GM18909 (cell line): ENCODE measurements at regions not wholly inside any gene's neighbourhood (a gene's known extent, or its start where the extent isn't known, plus 50 kb on each side); places are given as distances from the start of the nearest gene placed in this dataset.
"Not testable (repeated sequence)": the region's sequence is repeated elsewhere in the genome, so short reads cannot be mapped to it uniquely, and the experiment has no call there.

ENCODE experiments used
- ATAC-seq: cut with Tn5 transposase; IDR thresholded peaks from one replicate; pipeline ENCODE4 v1.9.1; 2021; ENCODE audit warnings: mild to moderate bottlenecking; ENCODE audit not compliant: unreplicated experiment, poor library complexity

DNA sequence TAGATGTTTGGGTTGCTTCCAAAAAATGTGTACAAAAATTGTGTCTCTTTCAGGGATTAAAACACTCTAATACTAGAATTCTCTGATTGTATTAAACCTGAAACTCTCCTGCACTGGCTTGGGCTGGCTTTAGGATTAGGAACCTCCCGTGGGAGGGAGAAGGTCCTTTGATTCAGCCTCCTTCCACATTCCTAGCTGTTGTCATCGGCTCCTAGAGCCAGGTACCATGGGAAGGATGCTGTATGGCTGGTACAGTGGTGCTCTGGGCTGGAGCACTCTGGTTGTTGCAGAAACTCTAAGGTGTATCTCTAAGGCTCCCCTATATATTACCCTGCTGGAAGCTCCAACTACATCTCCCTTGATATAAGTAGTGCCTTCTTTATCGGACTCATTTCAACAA lies 245.2 kb upstream of the FOXK1 start:
- no peak for ATAC-seq

DNA sequence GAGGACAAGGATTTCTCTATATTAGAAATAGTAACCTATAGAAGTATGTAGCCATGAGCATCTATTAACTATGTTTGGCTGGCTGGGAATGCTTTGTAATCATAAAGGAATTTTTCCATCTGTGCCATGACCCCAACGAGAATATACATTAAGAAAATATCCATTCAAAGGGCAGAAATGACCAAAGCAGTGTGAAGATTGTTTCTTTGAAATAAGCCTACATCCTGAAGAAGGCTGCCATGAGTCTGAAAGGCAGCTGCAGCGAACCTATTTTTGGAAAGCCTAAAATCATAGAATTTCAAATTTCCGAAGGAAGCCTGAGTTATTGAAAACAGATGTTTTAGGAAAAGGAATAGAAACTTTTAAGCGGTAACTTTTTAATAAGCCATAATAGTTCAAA lies 244.2 kb upstream of the FOXK1 start:
- no peak for ATAC-seq

DNA sequence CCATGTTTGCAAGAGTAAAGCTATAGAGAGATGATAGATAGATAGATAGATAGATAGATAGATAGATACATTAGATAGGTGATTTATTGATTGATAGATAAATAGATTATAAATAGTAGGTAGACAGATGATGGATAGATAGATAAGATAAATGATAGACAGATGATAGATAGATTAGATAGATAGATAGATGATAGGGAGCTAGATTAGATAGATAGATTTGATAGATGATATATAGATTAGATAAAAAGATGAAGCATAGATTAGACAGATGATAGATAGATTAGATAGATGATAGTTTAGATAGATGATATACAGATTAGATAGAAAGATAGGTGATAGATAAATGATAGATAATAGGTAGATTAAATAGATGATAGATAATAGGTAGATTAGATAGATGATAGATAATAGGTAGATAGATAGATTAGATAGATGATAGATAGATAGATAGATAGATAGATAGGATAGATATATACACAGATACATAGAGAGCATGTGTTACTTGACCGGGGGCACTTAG lies 243.3 kb upstream of the FOXK1 start:
- ATAC-seq: no peak

GRCh38 chr7:4439444-4439843 lies 242.7 kb upstream of the FOXK1 start:
- ATAC-seq: no peak

DNA sequence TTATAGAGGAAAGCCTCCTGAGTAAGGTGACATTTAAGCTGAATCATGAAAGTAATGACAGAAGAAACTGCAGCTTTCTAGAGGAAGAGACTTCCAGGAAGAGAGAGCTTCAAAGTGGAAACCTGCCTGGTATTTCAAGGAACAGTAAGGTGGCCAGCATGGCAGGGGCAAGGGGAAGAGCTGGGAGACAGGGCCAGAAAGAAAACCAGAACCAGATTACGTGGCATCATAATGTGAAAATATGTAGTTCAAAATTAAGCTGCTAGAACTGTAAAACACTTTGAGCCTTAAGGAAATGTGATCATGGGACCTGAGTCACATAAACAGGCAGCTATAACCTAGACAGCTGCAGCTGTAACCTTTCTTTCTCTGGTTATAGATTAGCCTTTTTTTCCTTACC lies 238.0 kb upstream of the FOXK1 start:
- ATAC-seq: no peak

GRCh38 chr7:4445777-4446176 lies 236.3 kb upstream of the FOXK1 start:
- no peak for ATAC-seq

DNA sequence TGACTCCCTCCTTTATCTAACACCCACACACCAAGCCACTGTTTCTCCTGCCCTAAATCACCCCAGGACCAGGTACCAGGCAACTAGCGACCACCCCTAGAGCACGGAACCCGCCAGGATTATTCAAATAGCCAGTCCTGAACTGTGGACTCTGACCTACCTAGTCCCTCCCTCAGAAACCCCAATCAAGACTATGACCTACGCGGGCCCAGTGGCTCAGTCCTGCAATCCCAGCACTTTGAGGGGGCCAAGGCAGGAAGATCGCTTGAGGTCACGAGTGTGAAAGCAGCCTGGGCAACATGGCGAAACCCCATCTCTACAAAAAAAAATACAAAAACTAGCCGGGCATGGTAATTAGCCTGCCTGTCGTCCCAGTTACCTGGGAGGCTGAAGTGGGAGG lies 232.8 kb upstream of the FOXK1 start:
- ATAC-seq: no peak

GRCh38 chr7:4450483-4450882 lies 231.6 kb upstream of the FOXK1 start:
- ATAC-seq: no peak

- ATAC-seq: no peak
Measured at GRCh38 chr7:4460597-4460996, 221.5 kb upstream of the FOXK1 start.

- no peak for ATAC-seq
Measured at GRCh38 chr7:4461531-4461930, 220.6 kb upstream of the FOXK1 start.

- ATAC-seq: no peak
Measured at GRCh38 chr7:4468320-4469102, 213.6 kb upstream of the FOXK1 start.

DNA sequence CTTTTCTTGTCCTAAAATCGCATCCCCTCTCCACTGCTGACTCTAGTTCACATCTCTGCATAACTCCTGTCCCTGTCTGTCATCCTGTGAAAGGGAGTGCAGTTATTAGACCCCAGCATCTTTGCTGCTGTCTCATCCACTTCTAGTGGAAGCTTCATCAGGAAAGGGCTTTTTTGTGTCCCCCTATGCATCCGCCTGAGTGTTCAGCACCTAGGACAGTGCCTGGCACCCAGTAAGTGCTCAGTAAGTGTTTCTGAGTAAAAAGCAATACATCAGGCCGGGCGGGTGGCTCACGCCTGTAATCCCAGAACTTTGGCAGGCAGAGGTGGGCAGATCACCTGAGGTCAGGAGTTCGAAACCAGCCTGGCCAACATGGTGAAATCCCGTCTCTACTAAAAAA lies 211.8 kb upstream of the FOXK1 start:
- ATAC-seq: no peak

DNA sequence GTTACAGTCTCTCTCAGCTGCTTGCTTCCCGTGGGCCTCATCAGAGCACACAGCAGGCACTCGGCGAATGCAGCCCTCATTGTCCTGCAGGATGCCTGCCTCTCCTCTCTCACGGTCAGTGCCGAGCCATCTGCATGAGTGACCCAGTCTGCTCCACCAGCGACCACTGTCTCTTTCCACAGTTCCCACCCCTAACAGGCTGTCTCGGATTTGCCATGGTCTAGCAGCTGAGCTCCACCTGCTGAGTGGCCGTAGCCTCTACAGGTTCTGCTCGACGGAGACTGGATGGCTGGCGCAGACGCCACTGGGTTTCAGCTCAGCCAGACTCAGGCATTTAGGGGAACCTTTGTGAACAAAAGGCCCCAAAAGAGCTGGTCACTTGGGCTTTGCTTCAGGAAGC lies 209.4 kb upstream of the FOXK1 start:
- ATAC-seq: no peak

GRCh38 chr7:4479367-4480039 lies 202.6 kb upstream of the FOXK1 start:
- no peak for ATAC-seq

GRCh38 chr7:4480131-4480530 lies 202.0 kb upstream of the FOXK1 start:
- ATAC-seq: not testable (repeated sequence)

DNA sequence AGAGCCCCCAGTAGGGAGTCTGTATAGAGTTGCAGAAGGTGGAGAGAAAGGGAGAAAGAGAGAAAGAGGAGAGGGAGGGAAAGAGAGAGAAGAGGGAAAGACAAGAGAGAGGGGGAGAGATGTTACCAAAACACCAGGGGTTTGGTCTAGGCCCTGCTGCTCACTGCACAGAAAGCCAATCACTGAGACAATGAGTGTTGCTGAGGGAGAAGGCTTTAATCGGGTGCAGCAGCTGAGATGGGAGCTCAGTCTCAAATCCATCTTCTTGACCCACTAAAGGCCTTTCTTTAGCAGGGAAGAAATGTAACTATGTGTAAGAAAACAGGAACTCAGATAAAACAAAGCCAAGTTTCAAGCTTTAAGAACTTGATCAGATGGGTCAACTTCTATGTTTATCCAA lies 198.2 kb upstream of the FOXK1 start:
- no peak for ATAC-seq

GRCh38 chr7:4484545-4484944 lies 197.6 kb upstream of the FOXK1 start:
- no peak for ATAC-seq

- ATAC-seq: no peak
Measured at GRCh38 chr7:4486907-4487306, 195.2 kb upstream of the FOXK1 start.

DNA sequence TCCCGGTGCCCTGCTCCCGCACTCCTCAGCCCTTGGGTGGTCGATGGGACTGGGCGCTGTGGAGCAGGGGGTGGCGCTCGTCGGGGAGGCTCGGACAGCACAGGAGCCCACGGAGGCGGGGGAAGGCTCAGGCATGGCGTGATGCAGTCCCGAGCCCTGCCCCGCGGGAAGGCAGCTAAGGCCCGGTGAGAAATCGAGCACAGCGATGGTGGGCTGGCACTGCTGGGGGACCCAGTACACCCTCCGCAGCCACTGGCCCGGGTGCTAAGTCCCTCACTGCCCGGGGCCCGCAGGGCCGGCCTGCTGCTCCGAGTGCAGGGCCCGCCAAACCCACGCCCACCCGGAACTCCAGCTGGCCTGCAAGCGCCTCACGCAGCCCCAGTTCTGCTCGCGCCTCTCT lies 185.2 kb upstream of the FOXK1 start:
- ATAC-seq: not testable (repeated sequence)

- no peak for ATAC-seq
Measured at GRCh38 chr7:4500812-4501211, 181.3 kb upstream of the FOXK1 start.

GRCh38 chr7:4507886-4508285 lies 174.2 kb upstream of the FOXK1 start:
- not testable (repeated sequence) for ATAC-seq

- no peak for ATAC-seq
Measured at GRCh38 chr7:4513450-4513849, 168.6 kb upstream of the FOXK1 start.
